ENCODE measurements at regions not wholly inside any gene's neighbourhood (a gene's known extent, or its start where the extent isn't known, plus 50 kb on each side); places are given as distances from the start of the nearest gene placed in this dataset.
A peak's percentile ranks its signal among the peaks of the same experiment; 100 is the strongest.

DNA sequence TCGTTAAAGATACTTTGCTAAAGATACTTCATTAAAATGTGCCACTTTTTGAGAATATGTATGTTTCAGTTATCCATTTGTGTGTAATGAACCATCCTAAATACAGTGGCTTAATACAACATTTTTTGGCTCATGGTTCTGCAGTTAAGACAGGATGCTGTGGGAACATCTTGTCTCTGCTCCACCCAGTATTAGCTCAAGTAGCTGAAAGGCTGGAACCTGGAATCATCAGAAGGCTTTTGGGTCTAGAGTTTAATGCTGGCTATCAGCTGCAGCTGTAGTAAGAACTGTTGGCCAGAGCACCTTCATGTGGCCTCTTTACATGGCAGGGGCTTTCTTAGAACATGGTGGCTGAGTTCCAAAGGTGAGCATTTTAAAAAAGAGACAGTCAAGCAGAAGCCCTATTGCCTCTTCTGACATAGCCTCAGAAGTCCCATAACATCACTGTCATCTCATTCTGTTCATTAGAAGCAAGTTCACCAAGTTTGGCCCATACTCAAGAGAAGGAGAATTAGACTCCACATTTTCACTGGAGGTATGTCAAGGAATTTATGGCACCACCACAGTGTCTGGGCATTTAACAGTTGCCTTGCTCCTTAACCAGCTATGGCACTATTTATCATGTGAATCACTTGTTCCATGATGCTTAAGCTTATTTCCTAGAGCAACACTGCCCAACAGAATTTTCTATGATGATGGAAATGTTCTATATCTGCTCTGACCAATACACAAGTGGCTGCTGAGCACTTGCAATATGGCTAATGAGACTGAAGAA, 70.4 kb upstream of the PDZRN3 start:
- H3K27me3 ChIP-seq: no peaks in the 10 kb centered on the region
- H3K36me3 ChIP-seq: no peaks in the 10 kb centered on the region
- no peak overlapping the region for H3K27ac ChIP-seq
- H3K4me3 Mint-ChIP-seq: no peak overlapping the region
- H4K20me1 ChIP-seq (ENCODE audit: low read depth): no peaks in the 10 kb centered on the region
- peaks cover 2% of the 10 kb centered on the region for H3K9me3 Mint-ChIP-seq
- H3F3A ChIP-seq (ENCODE audit: low read depth): no peaks in the 10 kb centered on the region
- no peak overlapping the region for H3K9ac ChIP-seq
- no peak overlapping the region for H3K4me3 ChIP-seq
- no peak for TF ChIP-seq CTCF (IDR thresholded peaks at IDR 0.05)
- no peak for TF ChIP-seq EZH2phosphoT487 (IDR thresholded peaks at IDR 0.05)
- TF ChIP-seq EZH2 (IDR thresholded peaks at IDR 0.05): no peak
- no peak overlapping the region for H2AFZ ChIP-seq (replicated peaks)
- H3K79me2 ChIP-seq (ENCODE audit: low read depth): no peaks in the 10 kb centered on the region
- H3K9me3 ChIP-seq (ENCODE audit: low read depth): no peaks in the 10 kb centered on the region
- H3K27me3 Mint-ChIP-seq (ENCODE audit: insufficient read depth, low read depth): no peaks in the 10 kb centered on the region
- H3K4me1 Mint-ChIP-seq: no peaks in the 10 kb centered on the region
- H3K27ac Mint-ChIP-seq: no peak overlapping the region
- no peak for DNase-seq (ENCODE audit: low spot score)
- no peaks in the 10 kb centered on the region for H3K4me1 ChIP-seq
- H3K4me2 ChIP-seq: no peak overlapping the region
- H3K36me3 Mint-ChIP-seq: no peaks in the 10 kb centered on the region

GRCh38 chr3:73687106-73688004, 62.6 kb upstream of the PDZRN3 start:
- no peaks in the 10 kb centered on the region for H4K20me1 ChIP-seq (ENCODE audit: low read depth)
- Mint-ChIP-seq H3K4me1 (peaks cover 22% of the 10 kb centered on the region), H3K4me3 (no peak overlapping the region), H3K9me3 (no peaks in the 10 kb centered on the region), H3K36me3 (no peaks in the 10 kb centered on the region), H3K27me3 (ENCODE audit: insufficient read depth, low read depth) (no peaks in the 10 kb centered on the region), H3K27ac (no peak overlapping the region)
- no peak for DNase-seq (ENCODE audit: low spot score)
- H3K4me2 ChIP-seq: no peak overlapping the region
- H3K9me3 ChIP-seq (ENCODE audit: low read depth): no peaks in the 10 kb centered on the region
- H3F3A ChIP-seq (ENCODE audit: low read depth): peaks cover 20% of the 10 kb centered on the region
- H3K79me2 ChIP-seq (ENCODE audit: low read depth): no peaks in the 10 kb centered on the region
- TF ChIP-seq CTCF (IDR thresholded peaks at IDR 0.05) (no peak), EZH2 (IDR thresholded peaks at IDR 0.05) (no peak), EZH2phosphoT487 (IDR thresholded peaks at IDR 0.05) (no peak)
- no peak overlapping the region for H3K4me3 ChIP-seq
- no peaks in the 10 kb centered on the region for H3K27me3 ChIP-seq
- H3K36me3 ChIP-seq: no peaks in the 10 kb centered on the region
- no peak overlapping the region for H3K27ac ChIP-seq
- no peak overlapping the region for H3K9ac ChIP-seq
- no peak overlapping the region for H2AFZ ChIP-seq (replicated peaks)
- peaks cover 21% of the 10 kb centered on the region for H3K4me1 ChIP-seq

GRCh38 chr3:73685061-73685460, 60.3 kb upstream of the PDZRN3 start:
- Histone ChIP-seq H3K79me2 (ENCODE audit: low read depth) (no peaks in the 10 kb centered on the region), H3K27ac (peak overlapping the region; percentile 13), H3K4me2 (peak overlapping the region; percentile 43), H3K4me3 (no peak overlapping the region), H4K20me1 (ENCODE audit: low read depth) (no peaks in the 10 kb centered on the region), H3K9me3 (ENCODE audit: low read depth) (no peaks in the 10 kb centered on the region), H3K4me1 (peaks cover 21% of the 10 kb centered on the region), H3K36me3 (no peaks in the 10 kb centered on the region), H3F3A (ENCODE audit: low read depth) (peaks cover 20% of the 10 kb centered on the region), H3K27me3 (no peaks in the 10 kb centered on the region), H2AFZ (replicated peaks) (peak overlapping the region; percentile 15), H3K9ac (no peak overlapping the region)
- Mint-ChIP-seq H3K27me3 (ENCODE audit: insufficient read depth, low read depth) (no peaks in the 10 kb centered on the region), H3K36me3 (no peaks in the 10 kb centered on the region), H3K4me3 (no peak overlapping the region), H3K4me1 (peaks cover 22% of the 10 kb centered on the region), H3K27ac (no peak overlapping the region), H3K9me3 (no peaks in the 10 kb centered on the region)
- DNase-seq (ENCODE audit: low spot score): peak; percentile 19
- no peak for TF ChIP-seq EZH2 (IDR thresholded peaks at IDR 0.05)
- no peak for TF ChIP-seq EZH2phosphoT487 (IDR thresholded peaks at IDR 0.05)
- TF ChIP-seq CTCF (IDR thresholded peaks at IDR 0.05): no peak

Measured in neural progenitor cell (in vitro differentiated cells).